ENCODE measurements at regions not wholly inside any gene's neighbourhood (a gene's known extent, or its start where the extent isn't known, plus 50 kb on each side); places are given as distances from the start of the nearest gene placed in this dataset.
"Not testable (repeated sequence)": the region's sequence is repeated elsewhere in the genome, so short reads cannot be mapped to it uniquely, and the experiment has no call there.

DNA sequence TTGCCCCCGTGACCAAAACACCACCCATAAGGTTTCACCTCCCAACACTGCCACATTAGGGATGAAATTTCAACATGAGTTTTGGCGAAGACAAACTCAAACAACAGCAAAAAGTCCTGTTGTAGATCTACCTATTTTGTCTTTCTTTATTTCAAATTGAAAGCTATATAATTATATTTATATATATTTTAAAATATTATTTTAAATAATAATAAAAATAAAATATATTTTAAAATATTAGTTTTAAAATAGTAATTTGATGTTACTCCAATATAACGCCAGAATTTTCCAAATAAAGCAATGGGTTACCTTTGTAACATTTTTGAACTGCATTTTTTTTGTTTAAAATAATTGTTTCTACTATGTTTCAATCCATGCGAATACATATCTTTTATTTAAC, 263.5 kb upstream of the USP25 start:
- H3K36me3 ChIP-seq (ENCODE audit: insufficient read depth, low read length): no peaks in the 10 kb centered on the region
- no peaks in the 10 kb centered on the region for H3K79me2 ChIP-seq (ENCODE audit: insufficient read depth, low read length)
- H3K9ac ChIP-seq (ENCODE audit: low read depth, low read length): no peak overlapping the region
- H3K4me2 ChIP-seq (ENCODE audit: insufficient read depth, low read length): no peak overlapping the region
- DNase-seq (no peak), ATAC-seq (ENCODE audit: insufficient read depth, low read depth) (no peak)
- H2AFZ ChIP-seq (ENCODE audit: low read depth, low read length): no peak overlapping the region
- no peak overlapping the region for H3K4me3 ChIP-seq (ENCODE audit: low read depth in 1 of 2, low read length in 2 of 2)
- H3K4me1 ChIP-seq (ENCODE audit: insufficient read depth, low read length): no peaks in the 10 kb centered on the region
- no peaks in the 10 kb centered on the region for H4K20me1 ChIP-seq (ENCODE audit: insufficient read depth, low read length)
- no peak overlapping the region for H3K27ac ChIP-seq (ENCODE audit: low read length)
- peaks cover 2% of the 10 kb centered on the region for H3K9me3 ChIP-seq (ENCODE audit: insufficient read depth, low read length, severe bottlenecking)
- no peak for TF ChIP-seq EZH2 (IDR thresholded peaks at IDR 0.05; ENCODE audit: borderline replicate concordance, low read depth, low read length, severe bottlenecking)
- TF ChIP-seq, protein P1, sequence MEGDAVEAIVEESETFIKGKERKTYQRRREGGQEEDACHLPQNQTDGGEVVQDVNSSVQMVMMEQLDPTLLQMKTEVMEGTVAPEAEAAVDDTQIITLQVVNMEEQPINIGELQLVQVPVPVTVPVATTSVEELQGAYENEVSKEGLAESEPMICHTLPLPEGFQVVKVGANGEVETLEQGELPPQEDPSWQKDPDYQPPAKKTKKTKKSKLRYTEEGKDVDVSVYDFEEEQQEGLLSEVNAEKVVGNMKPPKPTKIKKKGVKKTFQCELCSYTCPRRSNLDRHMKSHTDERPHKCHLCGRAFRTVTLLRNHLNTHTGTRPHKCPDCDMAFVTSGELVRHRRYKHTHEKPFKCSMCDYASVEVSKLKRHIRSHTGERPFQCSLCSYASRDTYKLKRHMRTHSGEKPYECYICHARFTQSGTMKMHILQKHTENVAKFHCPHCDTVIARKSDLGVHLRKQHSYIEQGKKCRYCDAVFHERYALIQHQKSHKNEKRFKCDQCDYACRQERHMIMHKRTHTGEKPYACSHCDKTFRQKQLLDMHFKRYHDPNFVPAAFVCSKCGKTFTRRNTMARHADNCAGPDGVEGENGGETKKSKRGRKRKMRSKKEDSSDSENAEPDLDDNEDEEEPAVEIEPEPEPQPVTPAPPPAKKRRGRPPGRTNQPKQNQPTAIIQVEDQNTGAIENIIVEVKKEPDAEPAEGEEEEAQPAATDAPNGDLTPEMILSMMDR (IDR thresholded peaks at IDR 0.05; ENCODE audit: borderline replicate concordance, extremely low read depth, low read length, poor library complexity, severe bottlenecking): no peak
- H3K27me3 ChIP-seq (ENCODE audit: insufficient read depth, low read length, poor library complexity): no peaks in the 10 kb centered on the region

GRCh38 chr21:15468368-15468767, 261.4 kb upstream of the USP25 start:
- Histone ChIP-seq H3K27ac (ENCODE audit: low read length) (no peak overlapping the region), H3K27me3 (ENCODE audit: insufficient read depth, low read length, poor library complexity) (no peaks in the 10 kb centered on the region), H3K9ac (ENCODE audit: low read depth, low read length) (no peak overlapping the region), H3K4me3 (ENCODE audit: low read depth in 1 of 2, low read length in 2 of 2) (no peak overlapping the region), H3K4me1 (ENCODE audit: insufficient read depth, low read length) (no peaks in the 10 kb centered on the region), H4K20me1 (ENCODE audit: insufficient read depth, low read length) (no peaks in the 10 kb centered on the region), H3K9me3 (ENCODE audit: insufficient read depth, low read length, severe bottlenecking) (no peaks in the 10 kb centered on the region), H3K4me2 (ENCODE audit: insufficient read depth, low read length) (no peak overlapping the region), H3K79me2 (ENCODE audit: insufficient read depth, low read length) (no peaks in the 10 kb centered on the region), H2AFZ (ENCODE audit: low read depth, low read length) (peak overlapping the region; percentile 59), H3K36me3 (ENCODE audit: insufficient read depth, low read length) (no peaks in the 10 kb centered on the region)
- ATAC-seq (ENCODE audit: insufficient read depth, low read depth) (no peak), DNase-seq (no peak)
- TF ChIP-seq EZH2 (IDR thresholded peaks at IDR 0.05; ENCODE audit: borderline replicate concordance, low read depth, low read length, severe bottlenecking): no peak
- TF ChIP-seq, protein P1 (IDR thresholded peaks at IDR 0.05; ENCODE audit: borderline replicate concordance, extremely low read depth, low read length, poor library complexity, severe bottlenecking): no peak

- Histone ChIP-seq H3K79me2 (ENCODE audit: insufficient read depth, low read length) (no peaks in the 10 kb centered on the region), H3K27ac (ENCODE audit: low read length) (no peak overlapping the region), H3K4me3 (ENCODE audit: low read depth in 1 of 2, low read length in 2 of 2) (no peak overlapping the region), H4K20me1 (ENCODE audit: insufficient read depth, low read length) (no peaks in the 10 kb centered on the region), H3K36me3 (ENCODE audit: insufficient read depth, low read length) (no peaks in the 10 kb centered on the region), H3K9me3 (ENCODE audit: insufficient read depth, low read length, severe bottlenecking) (peaks cover 4% of the 10 kb centered on the region), H2AFZ (ENCODE audit: low read depth, low read length) (no peak overlapping the region), H3K4me2 (ENCODE audit: insufficient read depth, low read length) (no peak overlapping the region), H3K27me3 (ENCODE audit: insufficient read depth, low read length, poor library complexity) (no peaks in the 10 kb centered on the region), H3K9ac (ENCODE audit: low read depth, low read length) (no peak overlapping the region), H3K4me1 (ENCODE audit: insufficient read depth, low read length) (no peaks in the 10 kb centered on the region)
- DNase-seq (no peak), ATAC-seq (ENCODE audit: insufficient read depth, low read depth) (no peak)
- TF ChIP-seq, protein P1 (IDR thresholded peaks at IDR 0.05; ENCODE audit: borderline replicate concordance, extremely low read depth, low read length, poor library complexity, severe bottlenecking): no peak
- no peak for TF ChIP-seq EZH2 (IDR thresholded peaks at IDR 0.05; ENCODE audit: borderline replicate concordance, low read depth, low read length, severe bottlenecking)
Observed at GRCh38 chr21:15472108-15473040, 257.4 kb upstream of the USP25 start.

GRCh38 chr21:15477773-15478172, 252.0 kb upstream of the USP25 start:
- not testable (repeated sequence) for DNase-seq; H3K4me2 ChIP-seq (ENCODE audit: insufficient read depth, low read length); H3K9ac ChIP-seq (ENCODE audit: low read depth, low read length); H4K20me1 ChIP-seq (ENCODE audit: insufficient read depth, low read length); H3K36me3 ChIP-seq (ENCODE audit: insufficient read depth, low read length); H3K27me3 ChIP-seq (ENCODE audit: insufficient read depth, low read length, poor library complexity); H3K4me3 ChIP-seq (ENCODE audit: low read depth in 1 of 2, low read length in 2 of 2); H3K79me2 ChIP-seq (ENCODE audit: insufficient read depth, low read length); H3K27ac ChIP-seq (ENCODE audit: low read length); H2AFZ ChIP-seq (ENCODE audit: low read depth, low read length); ATAC-seq (ENCODE audit: insufficient read depth, low read depth)
- peaks cover 48% of the 10 kb centered on the region for H3K4me1 ChIP-seq (ENCODE audit: insufficient read depth, low read length)
- H3K9me3 ChIP-seq (ENCODE audit: insufficient read depth, low read length, severe bottlenecking): peaks cover 10% of the 10 kb centered on the region

All from DND-41 (cell line).